Stomach (tissue), 4 donors: ENCODE measurements at regions not wholly inside any gene's neighbourhood (a gene's known extent, or its start where the extent isn't known, plus 50 kb on each side); places are given as distances from the start of the nearest gene placed in this dataset.

Experiments
- CTCF ChIP-seq, 7 experiments: fragments of 450-650 bp in 4 of 7; fragments of 200-600 bp in 3 of 7; sonication (generic) in 3 of 7; IDR thresholded peaks; one replicate each; pipeline ENCODE4 v1.5.1; 2016 to 2019; ENCODE audit warnings: antibody characterized with exemption in 7 of 7, control low read depth in 2 of 7, mild to moderate bottlenecking in 1 of 7
- POLR2A ChIP-seq, 4 donors: fragments of 450-650 bp; IDR thresholded peaks; one replicate each; pipeline ENCODE4 v1.6.1; 2016; ENCODE audit warnings: antibody characterized with exemption in 4 of 4, control low read depth in 2 of 4, mild to moderate bottlenecking in 1 of 4, moderate library complexity in 1 of 4
- POLR2AphosphoS5 ChIP-seq, 3 donors: sonication (generic); formaldehyde crosslinking; IDR thresholded peaks; one replicate each; pipeline ENCODE4 v1.6.1; 2016; ENCODE audit warnings: antibody characterized with exemption in 3 of 3

GRCh38 chr20:40803381-40803780, 114.3 kb upstream of the MAFB start:
- no peak for TF ChIP-seq POLR2AphosphoS5 (IDR thresholded peaks at IDR 0.05)
- no peak for TF ChIP-seq POLR2A (IDR thresholded peaks at IDR 0.05)
- TF ChIP-seq CTCF (IDR thresholded peaks at IDR 0.05), result no peak
